K562 (cell line): ENCODE measurements at regions not wholly inside any gene's neighbourhood (a gene's known extent, or its start where the extent isn't known, plus 50 kb on each side); places are given as distances from the start of the nearest gene placed in this dataset.

ENCODE experiments used
- C11orf30 ChIP-seq: fragments of 450-650 bp; IDR thresholded peaks from 2 replicates; pipeline ENCODE4 v1.6.1; 2016; ENCODE audit warnings: low read depth, mild to moderate bottlenecking
- DACH1 ChIP-seq: fragments of 450-650 bp; IDR thresholded peaks from 2 replicates; pipeline ENCODE4 v1.6.1; 2018; ENCODE audit not compliant: partially characterized antibody
- E2F5 ChIP-seq: sonication (generic); formaldehyde crosslinking; IDR thresholded peaks from 2 replicates; pipeline ENCODE4 v1.8.0; 2022; ENCODE audit warnings: mild to moderate bottlenecking, missing genetic modification reagents
- EP300 ChIP-seq: IDR thresholded peaks from 2 replicates; pipeline ENCODE4 v1.6.1; 2012; ENCODE audit warnings: low read length, improper control_type of control experiment
- FOXK1 ChIP-seq: sonication (generic); formaldehyde crosslinking; IDR thresholded peaks from 2 replicates; pipeline ENCODE4 v1.8.0; 2022; ENCODE audit warnings: missing genetic modification reagents, mild to moderate bottlenecking, borderline replicate concordance
- IRF9 ChIP-seq: fragments of 450-650 bp; IDR thresholded peaks from 2 replicates; pipeline ENCODE4 v1.6.1; 2016; ENCODE audit warnings: missing biosample characterization, missing genetic modification characterization
- MAFG ChIP-seq: fragments of 450-650 bp; conservative IDR thresholded peaks from 2 replicates; pipeline ENCODE4 v1.6.1; 2016; ENCODE audit warnings: missing genetic modification characterization, missing compliant biosample characterization
- MCM2 ChIP-seq: fragments of 450-650 bp; IDR thresholded peaks from 2 replicates; pipeline ENCODE4 v1.6.1; 2017; ENCODE audit warnings: low read depth, mild to moderate bottlenecking
- NCOA4 ChIP-seq: fragments of 450-650 bp; IDR thresholded peaks from 2 replicates; pipeline ENCODE4 v1.6.1; 2018; ENCODE audit warnings: mild to moderate bottlenecking; ENCODE audit not compliant: partially characterized antibody
- NFE2 ChIP-seq: IDR thresholded peaks from 2 replicates; pipeline ENCODE4 v1.6.1; 2014; ENCODE audit warnings: antibody characterized with exemption, low read depth
- TCF7L2 ChIP-seq: fragments of 150-350 bp; IDR thresholded peaks from 2 replicates; pipeline ENCODE4 v1.6.1; 2016; ENCODE audit warnings: low read depth, mild to moderate bottlenecking, low read length, moderate library complexity
- TSHZ1 ChIP-seq: fragments of 250-450 bp; sonication (Bioruptor Pico); IDR thresholded peaks from 2 replicates; pipeline ENCODE4 v1.4.0; 2020; ENCODE audit warnings: mild to moderate bottlenecking, moderate library complexity
- ZMIZ1 ChIP-seq, 2 experiments: fragments of 150-350 bp in 1 of 2; IDR thresholded peaks; 2 replicates each; pipeline ENCODE4 v1.6.1; 2012 to 2016; ENCODE audit warnings: low read depth in 2 of 2, low read length in 2 of 2, mild to moderate bottlenecking in 1 of 2, moderate library complexity in 1 of 2
- ZNF133 ChIP-seq: fragments of 250-450 bp; sonication (Bioruptor Pico); IDR thresholded peaks from 2 replicates; pipeline ENCODE4 v1.4.0; 2020; ENCODE audit warnings: mild to moderate bottlenecking
- ZNF449 ChIP-seq: fragments of 250-450 bp; sonication (Bioruptor Pico); IDR thresholded peaks from 2 replicates; pipeline ENCODE4 v1.8.0; 2022; ENCODE audit warnings: moderate library complexity, mild to moderate bottlenecking, inconsistent platforms
- ZNF830 ChIP-seq: fragments of 250-450 bp; sonication (Bioruptor Pico); IDR thresholded peaks from 2 replicates; pipeline ENCODE4 v1.5.0; 2021; ENCODE audit warnings: mild to moderate bottlenecking

- TF ChIP-seq ZNF830 = no peak
- no peak for TF ChIP-seq MCM2
- no peak for TF ChIP-seq NCOA4
- TF ChIP-seq ZMIZ1 (IDR thresholded peaks at IDR 0.05; ENCODE audit: low read depth in 2 of 2, low read length in 2 of 2) = no peak
- no peak for TF ChIP-seq FOXK1 (CRISPR knock-in tag)
- TF ChIP-seq C11orf30 = 0 out of 2 replicates have a peak, but pooled peaks have one; percentile 10
- no peak for TF ChIP-seq TSHZ1 (CRISPR knock-in tag)
- TF ChIP-seq IRF9 = no peak
- TF ChIP-seq NFE2 = 0 out of 2 replicates have a peak, but pooled peaks have one; percentile 23
- no peak for TF ChIP-seq E2F5
- TF ChIP-seq DACH1 = no peak
- TF ChIP-seq MAFG = peak; percentile 45; the same call in 1 of the 2 replicates
- TF ChIP-seq TCF7L2 = no peak
- TF ChIP-seq EP300 = no peak
- no peak for TF ChIP-seq ZNF449
- no peak for TF ChIP-seq ZNF133 (CRISPR knock-in tag)
These were observed 344.7 kb downstream of the KLF5 start (continued) for GRCh38 chr13:73403355-73404120.
